WI38 (cell line): ENCODE measurements at regions not wholly inside any gene's neighbourhood (a gene's known extent, or its start where the extent isn't known, plus 50 kb on each side); places are given as distances from the start of the nearest gene placed in this dataset.

Experiments
- H3K4me3 ChIP-seq: 2 replicates; pipeline ENCODE4 v1.5.1; 2011; ENCODE audit warnings: low read depth, mild to moderate bottlenecking, control low read depth, low read length
- TF ChIP-seq, protein P1 (sequence below): IDR thresholded peaks from 2 replicates; pipeline ENCODE4 v1.5.1; 2012; ENCODE audit warnings: low read depth, mild to moderate bottlenecking, control low read depth, low read length

- TF ChIP-seq, protein P1, sequence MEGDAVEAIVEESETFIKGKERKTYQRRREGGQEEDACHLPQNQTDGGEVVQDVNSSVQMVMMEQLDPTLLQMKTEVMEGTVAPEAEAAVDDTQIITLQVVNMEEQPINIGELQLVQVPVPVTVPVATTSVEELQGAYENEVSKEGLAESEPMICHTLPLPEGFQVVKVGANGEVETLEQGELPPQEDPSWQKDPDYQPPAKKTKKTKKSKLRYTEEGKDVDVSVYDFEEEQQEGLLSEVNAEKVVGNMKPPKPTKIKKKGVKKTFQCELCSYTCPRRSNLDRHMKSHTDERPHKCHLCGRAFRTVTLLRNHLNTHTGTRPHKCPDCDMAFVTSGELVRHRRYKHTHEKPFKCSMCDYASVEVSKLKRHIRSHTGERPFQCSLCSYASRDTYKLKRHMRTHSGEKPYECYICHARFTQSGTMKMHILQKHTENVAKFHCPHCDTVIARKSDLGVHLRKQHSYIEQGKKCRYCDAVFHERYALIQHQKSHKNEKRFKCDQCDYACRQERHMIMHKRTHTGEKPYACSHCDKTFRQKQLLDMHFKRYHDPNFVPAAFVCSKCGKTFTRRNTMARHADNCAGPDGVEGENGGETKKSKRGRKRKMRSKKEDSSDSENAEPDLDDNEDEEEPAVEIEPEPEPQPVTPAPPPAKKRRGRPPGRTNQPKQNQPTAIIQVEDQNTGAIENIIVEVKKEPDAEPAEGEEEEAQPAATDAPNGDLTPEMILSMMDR: no peak
- no peak overlapping the region for H3K4me3 ChIP-seq
Observed at GRCh38 chr17:83149029-83149725, 69.8 kb downstream of the METRNL start.

DNA sequence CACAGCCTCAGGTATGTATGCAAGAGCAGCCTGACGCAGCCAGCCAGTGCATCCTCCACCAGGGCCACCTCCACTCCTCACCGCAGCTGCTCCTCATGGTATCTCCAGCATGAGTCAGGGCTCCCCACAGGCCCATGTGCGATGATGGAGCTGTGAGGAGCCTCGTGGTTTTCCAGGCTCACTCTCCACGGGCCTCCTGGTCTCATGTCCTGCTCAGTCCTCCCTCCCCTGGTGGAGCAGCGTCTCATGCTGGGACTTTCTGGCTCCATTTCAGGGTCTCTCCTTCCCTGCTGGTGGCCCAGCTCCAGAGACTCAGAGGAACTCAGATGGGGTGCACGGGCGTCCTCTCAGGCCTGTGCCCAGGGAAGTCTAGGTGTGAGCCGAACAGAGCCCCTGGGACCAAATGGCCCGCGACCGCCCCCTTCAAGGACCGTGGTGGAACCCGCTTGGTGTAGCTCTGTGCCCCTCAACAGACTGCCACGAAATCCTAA is 70.4 kb downstream of the METRNL start:
- TF ChIP-seq, protein P1: no peak
- no peak overlapping the region for H3K4me3 ChIP-seq

GRCh38 chr17:83150369-83151055 is 71.1 kb downstream of the METRNL start:
- TF ChIP-seq, protein P1: no peak
- no peak overlapping the region for H3K4me3 ChIP-seq

- H3K4me3 ChIP-seq: no peak overlapping the region
- TF ChIP-seq, protein P1: no peak
Observed at GRCh38 chr17:83151056-83151441, 71.6 kb downstream of the METRNL start.

- no peak overlapping the region for H3K4me3 ChIP-seq
- TF ChIP-seq, protein P1: no peak
Observed at GRCh38 chr17:83151442-83152226, 72.2 kb downstream of the METRNL start.

GRCh38 chr17:83152227-83152744 is 72.9 kb downstream of the METRNL start:
- H3K4me3 ChIP-seq: no peak overlapping the region
- TF ChIP-seq, protein P1: no peak
